Gastroesophageal sphincter (tissue), 3 donors: ENCODE measurements at regions not wholly inside any gene's neighbourhood (a gene's known extent, or its start where the extent isn't known, plus 50 kb on each side); places are given as distances from the start of the nearest gene placed in this dataset.

Source experiments
- CTCF ChIP-seq, 4 experiments: fragments of 200-600 bp in 2 of 4; fragments of 450-650 bp in 2 of 4; sonication (generic) in 1 of 4; IDR thresholded peaks; one replicate each; pipeline ENCODE4 v1.5.1; 2017 to 2019; ENCODE audit warnings: antibody characterized with exemption in 4 of 4, mild to moderate bottlenecking in 2 of 4, moderate library complexity in 2 of 4
- EP300 ChIP-seq: sonication (generic); formaldehyde crosslinking; IDR thresholded peaks from one replicate; pipeline ENCODE4 v1.6.1; 2017; ENCODE audit warnings: antibody characterized with exemption, mild to moderate bottlenecking
- POLR2A ChIP-seq, 2 donors: fragments of 450-650 bp; IDR thresholded peaks; one replicate each; pipeline ENCODE4 v1.6.1; 2017; ENCODE audit warnings: antibody characterized with exemption in 2 of 2, mild to moderate bottlenecking in 2 of 2, moderate library complexity in 1 of 2
- POLR2AphosphoS5 ChIP-seq: sonication (generic); formaldehyde crosslinking; IDR thresholded peaks from one replicate; pipeline ENCODE4 v1.6.1; 2017; ENCODE audit warnings: antibody characterized with exemption

- TF ChIP-seq CTCF (IDR thresholded peaks at IDR 0.05) (no peak), POLR2AphosphoS5 (no peak), EP300 (no peak), POLR2A (IDR thresholded peaks at IDR 0.05) (no peak)
These were observed 141.7 kb upstream of the SYT6 start for GRCh38 chr1:114295321-114295720.
